Smooth muscle cell (in vitro differentiated cells): ENCODE measurements at regions not wholly inside any gene's neighbourhood (a gene's known extent, or its start where the extent isn't known, plus 50 kb on each side); places are given as distances from the start of the nearest gene placed in this dataset.

Experiments
- DNase-seq: peaks from one replicate; lab custom pipeline; 2025; ENCODE audit not compliant: unreplicated experiment; lab: John Stamatoyannopoulos, UW
- H2AFZ ChIP-seq: fragments of 200-600 bp; sonication (generic); 2 replicates; pipeline ENCODE4 v1.6.0; 2016; ENCODE audit warnings: antibody characterized with exemption, low read depth, mild to moderate bottlenecking
- H3F3A ChIP-seq: fragments of 200-600 bp; sonication (generic); 2 replicates; pipeline ENCODE4 v1.6.0; 2017; ENCODE audit warnings: antibody characterized with exemption, low read depth
- H3K27ac ChIP-seq: fragments of 200-600 bp; sonication (generic); 2 replicates; pipeline ENCODE4 v1.5.1; 2016; ENCODE audit warnings: low read depth, mild to moderate bottlenecking
- H3K27me3 ChIP-seq: fragments of 200-600 bp; sonication (generic); 2 replicates; pipeline ENCODE4 v1.6.1; 2016; ENCODE audit warnings: low read depth, mild to moderate bottlenecking
- H3K36me3 ChIP-seq: fragments of 200-600 bp; sonication (generic); 2 replicates; pipeline ENCODE4 v1.5.1; 2016; ENCODE audit warnings: low read depth
- H3K4me1 ChIP-seq: fragments of 200-600 bp; sonication (generic); 2 replicates; pipeline ENCODE4 v1.5.1; 2016; ENCODE audit warnings: low read depth
- H3K4me2 ChIP-seq: fragments of 200-600 bp; sonication (generic); 2 replicates; pipeline ENCODE4 v1.6.0; 2016; ENCODE audit warnings: mild to moderate bottlenecking
- H3K4me3 ChIP-seq: fragments of 200-600 bp; sonication (generic); 2 replicates; pipeline ENCODE4 v1.5.1; 2016; ENCODE audit warnings: mild to moderate bottlenecking
- H3K79me2 ChIP-seq: fragments of 200-600 bp; sonication (generic); 2 replicates; pipeline ENCODE4 v1.6.0; 2016; ENCODE audit warnings: low read depth, mild to moderate bottlenecking
- H3K9ac ChIP-seq: fragments of 200-600 bp; sonication (generic); 2 replicates; pipeline ENCODE4 v1.6.0; 2016; ENCODE audit warnings: low read depth
- H3K9me3 ChIP-seq: fragments of 200-600 bp; sonication (generic); replicated peaks from 2 replicates; pipeline ENCODE4 v1.5.1; 2016; ENCODE audit warnings: low read depth
- H4K20me1 ChIP-seq: fragments of 200-600 bp; sonication (generic); 2 replicates; pipeline ENCODE4 v1.6.0; 2016; ENCODE audit warnings: low read depth
- WGBS: methylation state at CpG from one replicate; pipeline ENCODE4 v1.1.7; 2016; ENCODE audit warnings: low lambda C conversion rate; 5-methylcytosine and 5-hydroxymethylcytosine counted together
- TF ChIP-seq, protein P1 (sequence below): fragments of 200-600 bp; sonication (generic); IDR thresholded peaks from 2 replicates; pipeline ENCODE4 v1.5.1; 2017; ENCODE audit warnings: borderline replicate concordance, mild to moderate bottlenecking, antibody characterized with exemption; ENCODE audit not compliant: insufficient read depth, poor library complexity, severe bottlenecking

DNA sequence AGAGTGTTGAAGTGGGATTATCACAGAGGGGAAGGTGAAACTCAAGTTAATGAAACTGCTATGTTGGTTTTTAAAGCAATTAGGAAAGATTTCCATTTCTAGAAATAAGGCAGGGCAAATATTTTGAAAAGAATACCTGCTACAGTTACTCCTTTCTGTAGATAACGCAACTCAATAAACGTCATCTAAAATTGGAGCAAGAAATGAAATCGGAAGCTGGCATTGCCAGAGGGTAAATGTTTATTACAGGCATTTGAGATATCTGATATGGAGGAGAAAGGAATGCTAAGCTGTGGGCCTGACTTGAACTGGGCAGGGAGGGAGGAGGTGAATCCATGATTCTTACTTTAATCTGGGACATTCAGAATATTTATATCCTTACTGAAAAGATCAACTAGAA is 217.0 kb upstream of the ADARB2 start:
- no peak overlapping the region for H3K27ac ChIP-seq
- TF ChIP-seq, protein P1, sequence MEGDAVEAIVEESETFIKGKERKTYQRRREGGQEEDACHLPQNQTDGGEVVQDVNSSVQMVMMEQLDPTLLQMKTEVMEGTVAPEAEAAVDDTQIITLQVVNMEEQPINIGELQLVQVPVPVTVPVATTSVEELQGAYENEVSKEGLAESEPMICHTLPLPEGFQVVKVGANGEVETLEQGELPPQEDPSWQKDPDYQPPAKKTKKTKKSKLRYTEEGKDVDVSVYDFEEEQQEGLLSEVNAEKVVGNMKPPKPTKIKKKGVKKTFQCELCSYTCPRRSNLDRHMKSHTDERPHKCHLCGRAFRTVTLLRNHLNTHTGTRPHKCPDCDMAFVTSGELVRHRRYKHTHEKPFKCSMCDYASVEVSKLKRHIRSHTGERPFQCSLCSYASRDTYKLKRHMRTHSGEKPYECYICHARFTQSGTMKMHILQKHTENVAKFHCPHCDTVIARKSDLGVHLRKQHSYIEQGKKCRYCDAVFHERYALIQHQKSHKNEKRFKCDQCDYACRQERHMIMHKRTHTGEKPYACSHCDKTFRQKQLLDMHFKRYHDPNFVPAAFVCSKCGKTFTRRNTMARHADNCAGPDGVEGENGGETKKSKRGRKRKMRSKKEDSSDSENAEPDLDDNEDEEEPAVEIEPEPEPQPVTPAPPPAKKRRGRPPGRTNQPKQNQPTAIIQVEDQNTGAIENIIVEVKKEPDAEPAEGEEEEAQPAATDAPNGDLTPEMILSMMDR, result no peak
- H3K27me3 ChIP-seq, result no peaks in the 10 kb centered on the region
- H3K79me2 ChIP-seq, result no peaks in the 10 kb centered on the region
- no peak overlapping the region for H3K9ac ChIP-seq
- no peaks in the 10 kb centered on the region for H3F3A ChIP-seq
- H4K20me1 ChIP-seq, result no peaks in the 10 kb centered on the region
- H3K36me3 ChIP-seq, result no peaks in the 10 kb centered on the region
- no peak overlapping the region for H3K4me3 ChIP-seq
- H3K4me1 ChIP-seq, result no peaks in the 10 kb centered on the region
- H2AFZ ChIP-seq, result no peak overlapping the region
- WGBS, result 85% methylated on average over 3 of the region's 3 CpGs
- DNase-seq, result no peak
- H3K4me2 ChIP-seq, result no peak overlapping the region
- H3K9me3 ChIP-seq, result no peaks in the 10 kb centered on the region

DNA sequence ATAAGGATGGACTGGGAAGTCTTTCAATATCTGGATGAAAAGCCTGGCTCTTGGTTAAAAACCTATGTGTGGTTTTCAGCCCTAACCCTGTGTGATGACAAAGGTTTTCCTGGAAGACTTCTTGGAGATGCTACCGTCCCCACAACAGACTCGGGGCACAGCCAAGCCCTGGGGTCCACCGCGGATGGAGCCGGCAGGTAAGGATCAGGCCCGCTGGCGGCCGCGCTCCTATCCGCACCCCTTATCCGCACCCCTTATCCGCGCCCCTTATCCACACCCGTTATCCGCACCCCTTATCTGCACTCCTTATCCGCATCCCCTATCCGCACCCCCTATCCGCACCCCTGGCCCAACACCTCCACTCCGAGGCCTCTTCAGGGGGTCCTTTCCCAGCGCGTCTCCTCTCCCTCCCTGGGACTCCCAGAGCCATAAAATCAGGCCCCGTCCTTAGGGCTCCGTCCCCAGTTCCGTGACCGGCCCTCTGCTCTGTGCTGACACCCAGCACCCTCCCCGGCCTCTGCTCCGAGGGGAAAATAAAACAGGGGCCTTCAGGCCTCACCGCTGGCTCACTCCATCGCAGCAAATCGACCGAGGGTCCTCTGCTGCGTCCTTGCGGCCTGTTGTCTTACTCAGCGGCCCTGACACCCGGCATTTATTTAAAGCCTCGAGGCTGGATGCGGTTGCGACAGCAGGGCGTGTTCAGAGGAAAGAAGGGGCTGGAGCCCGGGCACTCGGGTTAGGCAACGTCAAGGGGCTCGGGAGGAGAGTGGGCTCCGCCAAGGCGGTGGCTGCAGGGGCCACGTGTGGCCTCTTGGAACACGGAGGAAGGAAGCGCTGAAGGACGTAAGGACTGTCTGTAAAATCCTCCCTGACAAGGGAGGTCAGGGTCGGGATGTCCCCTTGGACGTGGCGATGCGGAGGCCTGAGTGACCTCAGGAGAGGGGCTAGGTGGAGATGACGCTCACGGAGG is 215.1 kb upstream of the ADARB2 start:
- Histone ChIP-seq H3F3A (no peaks in the 10 kb centered on the region), H3K27me3 (no peaks in the 10 kb centered on the region), H3K4me2 (no peak overlapping the region), H3K79me2 (no peaks in the 10 kb centered on the region), H3K9ac (no peak overlapping the region), H3K9me3 (no peaks in the 10 kb centered on the region), H3K4me3 (no peak overlapping the region), H3K36me3 (no peaks in the 10 kb centered on the region), H4K20me1 (no peaks in the 10 kb centered on the region), H3K27ac (no peak overlapping the region), H3K4me1 (no peaks in the 10 kb centered on the region), H2AFZ (no peak overlapping the region)
- WGBS, result 93% methylated on average over 49 of the region's 55 CpGs
- TF ChIP-seq, protein P1, result no peak
- no peak for DNase-seq

DNA sequence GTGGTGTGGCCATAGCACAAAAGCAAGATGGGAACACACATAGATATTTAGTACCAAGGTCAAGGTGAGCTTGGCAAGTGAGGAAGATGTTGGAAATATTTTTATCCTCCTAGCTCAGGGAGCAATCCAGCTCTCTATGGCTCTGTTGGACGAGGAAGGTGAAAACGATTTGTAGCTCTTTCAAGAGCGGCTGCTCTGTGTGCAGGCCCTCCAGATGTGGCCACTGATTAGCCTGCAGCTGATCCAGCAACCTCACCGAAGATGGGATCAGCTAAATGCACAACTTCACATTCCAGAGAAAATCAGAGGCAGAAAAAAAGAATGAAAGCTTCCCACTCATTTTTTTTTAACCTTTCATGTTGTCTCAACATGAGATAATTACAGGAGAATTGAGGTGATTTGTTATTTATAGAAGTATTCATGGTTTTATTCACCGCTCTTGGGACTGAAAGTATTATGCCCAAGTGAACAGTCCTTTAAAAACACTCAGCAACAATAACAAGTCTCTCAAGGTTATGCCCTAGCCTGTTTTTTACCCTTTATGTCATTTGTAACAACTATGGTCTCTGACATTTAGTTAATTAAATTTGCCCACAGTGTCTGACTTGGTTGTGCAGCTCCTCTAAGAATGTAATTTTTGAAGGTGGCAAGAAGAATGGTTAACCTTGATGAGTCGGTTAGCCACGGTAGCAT is 213.6 kb upstream of the ADARB2 start:
- H3K9me3 ChIP-seq, result no peaks in the 10 kb centered on the region
- H3K9ac ChIP-seq, result no peak overlapping the region
- no peaks in the 10 kb centered on the region for H3F3A ChIP-seq
- H3K79me2 ChIP-seq, result no peaks in the 10 kb centered on the region
- 84% methylated on average over 7 of the region's 7 CpGs for WGBS
- no peak overlapping the region for H2AFZ ChIP-seq
- TF ChIP-seq, protein P1, result no peak
- H3K27me3 ChIP-seq, result no peaks in the 10 kb centered on the region
- no peak overlapping the region for H3K4me2 ChIP-seq
- no peaks in the 10 kb centered on the region for H3K36me3 ChIP-seq
- no peak overlapping the region for H3K4me3 ChIP-seq
- no peaks in the 10 kb centered on the region for H3K4me1 ChIP-seq
- H4K20me1 ChIP-seq, result no peaks in the 10 kb centered on the region
- no peak overlapping the region for H3K27ac ChIP-seq
- DNase-seq, result no peak
